Lower lobe of right lung (tissue), 2 donors: ENCODE measurements at regions not wholly inside any gene's neighbourhood (a gene's known extent, or its start where the extent isn't known, plus 50 kb on each side); places are given as distances from the start of the nearest gene placed in this dataset.

Experiments
- ATAC-seq, 2 donors: fragments of 200-7000 bp; cut with Tn5 transposase; one replicate each; pipeline ENCODE4 v1.9.1; 2020 to 2022; ENCODE audit warnings: mild to moderate bottlenecking in 2 of 2, moderate library complexity in 2 of 2
- DNase-seq: peaks from one replicate; pipeline ENCODE4 v3.0.0-alpha.2; 2020
- H3K27ac ChIP-seq: fragments of 200-600 bp; one replicate; pipeline ENCODE4 v1.8.0; 2022
- H3K27me3 ChIP-seq: fragments of 200-600 bp; one replicate; pipeline ENCODE4 v1.8.0; 2022; ENCODE audit warnings: low read depth
- H3K36me3 ChIP-seq: fragments of 200-600 bp; one replicate; pipeline ENCODE4 v1.8.0; 2022; ENCODE audit warnings: mild to moderate bottlenecking
- H3K4me1 ChIP-seq: fragments of 200-600 bp; one replicate; pipeline ENCODE4 v1.8.0; 2022
- H3K4me3 ChIP-seq: fragments of 200-600 bp; one replicate; pipeline ENCODE4 v1.8.0; 2022; ENCODE audit warnings: mild to moderate bottlenecking
- H3K9me3 ChIP-seq: fragments of 200-600 bp; one replicate; pipeline ENCODE4 v1.8.0; 2022
- CTCF ChIP-seq: fragments of 200-600 bp; IDR thresholded peaks from one replicate; pipeline ENCODE4 v1.8.0; 2022; ENCODE audit warnings: antibody characterized with exemption, mild to moderate bottlenecking
- intact Hi-C: fragments of 100-400 bp; cut with DNase I; formaldehyde crosslinking; loops from one replicate; pipeline ENCODE4 v1.11.0; 2022
- donor health status: DM: no; HTN: yes; CAD: no; lungs with severe emphysema.

DNA sequence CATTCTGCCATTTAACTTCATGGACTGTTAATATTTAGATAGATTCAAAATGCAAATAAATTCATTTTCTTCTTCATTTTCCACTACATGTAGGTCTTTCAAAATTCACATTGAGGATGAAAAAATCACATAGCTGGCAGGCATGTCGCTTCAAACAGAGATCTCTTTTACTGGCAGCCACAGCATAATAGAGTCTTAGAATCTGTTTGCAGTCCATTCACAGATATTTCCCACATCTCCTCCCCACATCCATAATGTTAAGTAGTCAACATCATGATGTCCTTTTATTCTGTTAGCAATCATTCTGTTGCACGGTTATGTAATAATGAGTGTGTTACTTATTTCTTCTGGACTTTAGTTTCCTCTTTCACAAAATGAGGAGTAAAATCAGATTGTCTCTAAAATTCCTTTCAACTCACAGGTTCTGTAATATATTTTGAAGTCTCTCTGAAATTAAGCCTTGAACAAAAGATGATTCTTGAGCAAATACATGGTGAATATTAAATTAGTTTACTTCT, 257.5 kb upstream of the SNX7 start:
- DNase-seq (no peak), ATAC-seq (no peak)
- Histone ChIP-seq H3K27ac (no peak overlapping the region), H3K36me3 (no peaks in the 10 kb centered on the region), H3K4me1 (peaks cover 16% of the 10 kb centered on the region), H3K9me3 (no peaks in the 10 kb centered on the region), H3K27me3 (no peaks in the 10 kb centered on the region), H3K4me3 (no peak overlapping the region)
- intact Hi-C loops, result no loop called here
- TF ChIP-seq CTCF, result no peak

DNA sequence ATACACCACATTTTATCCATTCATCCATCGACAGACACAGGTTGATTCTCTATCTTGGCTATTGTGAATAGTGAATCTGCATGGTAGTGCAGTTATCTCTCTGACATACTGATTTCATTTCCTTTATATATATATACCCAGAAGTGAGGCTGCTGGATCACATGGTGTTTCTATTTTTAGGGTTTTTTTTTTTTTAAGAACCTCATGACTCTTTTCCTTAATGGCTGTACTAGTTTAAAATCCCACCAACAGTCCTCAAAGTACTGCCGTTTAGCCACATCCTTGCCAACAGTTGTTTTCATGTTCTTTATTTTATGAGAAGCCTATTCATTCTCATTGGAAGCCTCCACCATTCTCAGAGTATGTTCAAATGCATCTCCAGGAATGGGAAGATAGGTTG, 258.7 kb upstream of the SNX7 start:
- Histone ChIP-seq H3K27me3 (no peaks in the 10 kb centered on the region), H3K9me3 (no peaks in the 10 kb centered on the region), H3K4me1 (peaks cover 16% of the 10 kb centered on the region), H3K36me3 (no peaks in the 10 kb centered on the region), H3K4me3 (no peak overlapping the region), H3K27ac (no peak overlapping the region)
- ATAC-seq (no peak), DNase-seq (no peak)
- TF ChIP-seq CTCF, result no peak
- intact Hi-C loops, result no loop called here

DNA sequence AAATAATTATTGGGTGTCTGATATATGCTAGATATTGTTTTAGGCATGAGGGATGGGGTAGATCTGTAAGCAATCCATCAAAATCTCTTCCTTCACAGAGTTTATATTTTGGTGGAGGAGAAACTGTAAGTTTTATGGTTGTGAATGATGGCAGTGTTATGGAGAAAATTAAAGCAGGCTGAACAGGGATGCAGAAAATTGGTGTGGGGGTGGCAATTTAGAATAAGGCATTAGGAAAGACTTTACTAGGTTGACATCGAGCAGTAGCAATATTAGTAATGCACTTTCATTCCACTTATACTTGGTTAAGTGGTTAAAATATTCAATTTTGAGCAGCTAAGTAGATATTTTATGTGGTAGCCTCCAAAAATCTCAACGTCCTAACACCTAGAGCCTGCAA, 261.1 kb upstream of the SNX7 start:
- no peaks in the 10 kb centered on the region for H3K36me3 ChIP-seq
- intact Hi-C loops, result no loop called here
- no peak for TF ChIP-seq CTCF
- no peak overlapping the region for H3K4me3 ChIP-seq
- peaks cover 12% of the 10 kb centered on the region for H3K4me1 ChIP-seq
- no peak for DNase-seq
- no peak for ATAC-seq
- H3K9me3 ChIP-seq, result no peaks in the 10 kb centered on the region
- H3K27me3 ChIP-seq, result no peaks in the 10 kb centered on the region
- H3K27ac ChIP-seq, result no peak overlapping the region

DNA sequence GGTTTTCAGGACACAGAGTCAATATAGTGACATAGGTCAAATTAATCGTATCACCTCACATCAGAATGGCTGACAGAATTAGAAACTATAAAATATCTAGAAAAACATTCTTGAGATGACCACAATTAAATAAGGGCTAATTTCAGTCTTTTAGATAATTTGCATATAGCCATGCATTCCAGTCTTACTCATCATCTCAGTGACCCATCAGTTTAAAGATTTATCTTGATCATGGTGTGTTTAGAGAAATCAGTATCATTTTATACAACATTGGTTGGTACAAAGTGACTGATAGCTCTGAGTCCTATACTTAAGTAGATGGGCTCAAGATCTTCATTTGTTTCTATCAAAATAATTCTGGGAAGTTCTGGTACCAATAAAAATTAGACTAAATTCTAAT, 262.3 kb upstream of the SNX7 start:
- TF ChIP-seq CTCF, result no peak
- Histone ChIP-seq H3K9me3 (no peaks in the 10 kb centered on the region), H3K4me3 (no peak overlapping the region), H3K36me3 (no peaks in the 10 kb centered on the region), H3K27me3 (no peaks in the 10 kb centered on the region), H3K4me1 (peaks cover 3% of the 10 kb centered on the region), H3K27ac (no peak overlapping the region)
- ATAC-seq (no peak), DNase-seq (no peak)
- intact Hi-C loops, result no loop called here

GRCh38 chr1:98398649-98399048, 262.9 kb upstream of the SNX7 start:
- DNase-seq, result no peak
- Histone ChIP-seq H3K4me1 (no peaks in the 10 kb centered on the region), H3K36me3 (no peaks in the 10 kb centered on the region), H3K27ac (no peak overlapping the region), H3K4me3 (no peak overlapping the region), H3K9me3 (no peaks in the 10 kb centered on the region), H3K27me3 (no peaks in the 10 kb centered on the region)
- no peak for TF ChIP-seq CTCF
- no peak for ATAC-seq
- intact Hi-C loops, result no loop called here

- no peak for TF ChIP-seq CTCF
- no peaks in the 10 kb centered on the region for H3K36me3 ChIP-seq
- no peak for ATAC-seq
- no peak overlapping the region for H3K27ac ChIP-seq
- no peaks in the 10 kb centered on the region for H3K9me3 ChIP-seq
- intact Hi-C loops, result no loop called here
- H3K4me1 ChIP-seq, result no peaks in the 10 kb centered on the region
- DNase-seq, result no peak
- H3K27me3 ChIP-seq, result no peaks in the 10 kb centered on the region
- H3K4me3 ChIP-seq, result no peak overlapping the region
Observed at GRCh38 chr1:98398092-98398491, 263.4 kb upstream of the SNX7 start.
